DOHH2 (cell line): ENCODE measurements at regions not wholly inside any gene's neighbourhood (a gene's known extent, or its start where the extent isn't known, plus 50 kb on each side); places are given as distances from the start of the nearest gene placed in this dataset.

Source experiments
- CTCF ChIP-seq: fragments of 200-600 bp; sonication (generic); IDR thresholded peaks from one replicate; pipeline ENCODE4 v1.5.1; 2014; ENCODE audit warnings: antibody characterized with exemption, mild to moderate bottlenecking, low read depth, low read length; ENCODE audit not compliant: poor library complexity, severe bottlenecking
- EZH2phosphoT487 ChIP-seq: fragments of 200-600 bp; sonication (generic); IDR thresholded peaks from 2 replicates; pipeline ENCODE4 v1.6.1; 2017; ENCODE audit warnings: borderline replicate concordance, mild to moderate bottlenecking, antibody characterized with exemption, low read length, moderate library complexity, mixed read lengths

DNA sequence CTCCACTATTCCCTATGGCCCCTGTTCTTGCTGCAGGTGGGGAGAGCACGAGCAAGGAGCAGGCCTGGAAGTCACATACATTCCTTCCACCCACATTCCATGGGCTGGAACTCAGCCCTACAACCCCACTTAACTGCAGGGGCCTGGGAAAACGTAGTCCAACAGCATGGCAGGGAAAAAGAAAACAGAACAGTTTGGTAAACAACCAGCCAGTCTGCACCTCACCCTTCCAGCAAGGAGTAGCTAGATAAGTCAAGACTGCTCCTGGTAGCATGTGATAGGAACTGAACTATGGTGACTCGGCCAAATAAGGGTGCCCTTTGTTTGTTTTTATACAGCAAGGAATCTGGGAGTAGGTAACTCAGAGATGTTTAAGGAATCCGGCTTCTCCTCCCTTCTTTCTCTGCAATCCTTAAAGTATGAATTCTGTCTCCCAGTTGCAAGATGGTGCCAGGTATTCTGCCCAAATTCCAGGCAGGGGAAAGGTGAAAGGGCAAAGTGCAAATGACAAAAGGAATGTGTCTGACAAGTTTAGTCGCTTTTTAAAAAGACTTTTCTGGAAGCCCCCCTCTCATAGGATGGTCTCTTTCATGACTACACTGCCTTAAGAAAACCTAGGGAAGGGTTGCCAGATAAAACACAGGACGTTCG, 311.7 kb upstream of the NEBL start:
- no peak for TF ChIP-seq CTCF
- TF ChIP-seq EZH2phosphoT487: no peak
